Activated CD4-positive, alpha-beta T cell treated with anti-CD3 and anti-CD28 coated beads, Interleukin-2, amount 50 U/mL, for 48 hours (primary cell): ENCODE measurements at regions not wholly inside any gene's neighbourhood (a gene's known extent, or its start where the extent isn't known, plus 50 kb on each side); places are given as distances from the start of the nearest gene placed in this dataset.
"Not testable (repeated sequence)": the region's sequence is repeated elsewhere in the genome, so short reads cannot be mapped to it uniquely, and the experiment has no call there.

Experiments used
- DNase-seq, 2 experiments: peaks; one replicate each; pipeline ENCODE4 v3.0.0-alpha.2; 2020

GRCh38 chr9:74036549-74037231 is 460.4 kb upstream of the RORB start:
- no peak for DNase-seq

- DNase-seq: no peak
Observed at GRCh38 chr9:74037274-74037673, 459.9 kb upstream of the RORB start.

GRCh38 chr9:74041588-74041987 is 455.5 kb upstream of the RORB start:
- no peak for DNase-seq

- no peak for DNase-seq
Observed at GRCh38 chr9:74044844-74045243, 452.3 kb upstream of the RORB start.

- DNase-seq: no peak
Observed at GRCh38 chr9:74056023-74056422, 441.1 kb upstream of the RORB start.

GRCh38 chr9:74057051-74057450 is 440.1 kb upstream of the RORB start:
- not testable (repeated sequence) for DNase-seq

GRCh38 chr9:74064702-74065101 is 432.4 kb upstream of the RORB start:
- no peak for DNase-seq

- no peak for DNase-seq
Observed at GRCh38 chr9:74066128-74066527, 431.0 kb upstream of the RORB start.

GRCh38 chr9:74066605-74067004 is 430.5 kb upstream of the RORB start:
- no peak for DNase-seq

GRCh38 chr9:74071502-74071901 is 425.6 kb upstream of the RORB start:
- DNase-seq: no peak

- no peak for DNase-seq
Observed at GRCh38 chr9:74073897-74074296, 423.2 kb upstream of the RORB start.

- DNase-seq: no peak
Observed at GRCh38 chr9:74078647-74079046, 418.5 kb upstream of the RORB start.

GRCh38 chr9:74080652-74081051 is 416.5 kb upstream of the RORB start:
- not testable (repeated sequence) for DNase-seq

- no peak for DNase-seq
Observed at GRCh38 chr9:74083681-74084433, 413.3 kb upstream of the RORB start.

- DNase-seq: not testable (repeated sequence)
Observed at GRCh38 chr9:74085384-74086037, 411.6 kb upstream of the RORB start.

GRCh38 chr9:74090921-74091320 is 406.2 kb upstream of the RORB start:
- not testable (repeated sequence) for DNase-seq

GRCh38 chr9:74092491-74092834 is 404.7 kb upstream of the RORB start:
- DNase-seq: no peak

- not testable (repeated sequence) for DNase-seq
Observed at GRCh38 chr9:74094037-74094436, 403.1 kb upstream of the RORB start.

- no peak for DNase-seq
Observed at GRCh38 chr9:74094766-74095165, 402.4 kb upstream of the RORB start.

GRCh38 chr9:74095925-74096324 is 401.2 kb upstream of the RORB start:
- no peak for DNase-seq

GRCh38 chr9:74096420-74096819 is 400.7 kb upstream of the RORB start:
- DNase-seq: no peak

- no peak for DNase-seq
Observed at GRCh38 chr9:74100042-74100441, 397.1 kb upstream of the RORB start.

GRCh38 chr9:74102148-74102547 is 395.0 kb upstream of the RORB start:
- DNase-seq: not testable (repeated sequence)

GRCh38 chr9:74102702-74103101 is 394.4 kb upstream of the RORB start:
- DNase-seq: no peak
